Superior temporal gyrus (tissue), 1 donor: ENCODE measurements at regions not wholly inside any gene's neighbourhood (a gene's known extent, or its start where the extent isn't known, plus 50 kb on each side); places are given as distances from the start of the nearest gene placed in this dataset.
A peak's percentile ranks its signal among the peaks of the same experiment; 100 is the strongest.

Source experiments
- DNase-seq: peaks from one replicate; pipeline ENCODE4 v3.0.0-alpha.2; 2016; ENCODE audit errors: extremely low spot score

GRCh38 chr2:147081831-147082230, 763.0 kb upstream of the ACVR2A start:
- no peak for DNase-seq

GRCh38 chr2:147076634-147077033, 768.2 kb upstream of the ACVR2A start:
- no peak for DNase-seq

- DNase-seq: no peak
These were observed 776.8 kb upstream of the ACVR2A start for GRCh38 chr2:147068071-147068470.

GRCh38 chr2:147067136-147067535, 777.7 kb upstream of the ACVR2A start:
- no peak for DNase-seq

GRCh38 chr2:147062073-147062472, 782.8 kb upstream of the ACVR2A start:
- no peak for DNase-seq

- DNase-seq: no peak
These were observed 783.6 kb upstream of the ACVR2A start for GRCh38 chr2:147061269-147061668.

- DNase-seq: no peak
These were observed 786.8 kb upstream of the ACVR2A start for GRCh38 chr2:147057892-147058490.

GRCh38 chr2:147051814-147052213, 793.0 kb upstream of the ACVR2A start:
- DNase-seq: no peak

GRCh38 chr2:147051248-147051647, 793.6 kb upstream of the ACVR2A start:
- DNase-seq: no peak

- no peak for DNase-seq
These were observed 794.9 kb upstream of the ACVR2A start for GRCh38 chr2:147049957-147050356.

- no peak for DNase-seq
These were observed 798.4 kb upstream of the ACVR2A start for GRCh38 chr2:147046473-147046872.

GRCh38 chr2:147045113-147045512, 799.7 kb upstream of the ACVR2A start:
- peak; percentile 67 for DNase-seq

- DNase-seq: no peak
These were observed 803.7 kb upstream of the ACVR2A start for GRCh38 chr2:147041121-147041494.

- DNase-seq: no peak
These were observed 804.3 kb upstream of the ACVR2A start for GRCh38 chr2:147040298-147041120.

GRCh38 chr2:147037048-147037447, 807.8 kb upstream of the ACVR2A start:
- no peak for DNase-seq

GRCh38 chr2:147033044-147033443, 811.8 kb upstream of the ACVR2A start:
- no peak for DNase-seq

GRCh38 chr2:147031897-147032296, 812.9 kb upstream of the ACVR2A start:
- DNase-seq: no peak

GRCh38 chr2:147030966-147031720, 813.7 kb upstream of the ACVR2A start:
- DNase-seq: no peak

GRCh38 chr2:147027436-147027835, 817.4 kb upstream of the ACVR2A start:
- DNase-seq: no peak

- no peak for DNase-seq
These were observed 818.0 kb upstream of the ACVR2A start for GRCh38 chr2:147026664-147027295.

- DNase-seq: no peak
These were observed 818.9 kb upstream of the ACVR2A start for GRCh38 chr2:147025646-147026585.
